Inferior parietal cortex (tissue), 1 donor: ENCODE measurements at regions not wholly inside any gene's neighbourhood (a gene's known extent, or its start where the extent isn't known, plus 50 kb on each side); places are given as distances from the start of the nearest gene placed in this dataset.
"Not testable (repeated sequence)": the region's sequence is repeated elsewhere in the genome, so short reads cannot be mapped to it uniquely, and the experiment has no call there.

Source experiments
- DNase-seq: peaks from one replicate; pipeline ENCODE4 v3.0.0-alpha.2; 2016; ENCODE audit errors: extremely low spot score

GRCh38 chr1:194825382-194825781 lies 1639.0 kb upstream of the B3GALT2 start:
- no peak for DNase-seq

DNA sequence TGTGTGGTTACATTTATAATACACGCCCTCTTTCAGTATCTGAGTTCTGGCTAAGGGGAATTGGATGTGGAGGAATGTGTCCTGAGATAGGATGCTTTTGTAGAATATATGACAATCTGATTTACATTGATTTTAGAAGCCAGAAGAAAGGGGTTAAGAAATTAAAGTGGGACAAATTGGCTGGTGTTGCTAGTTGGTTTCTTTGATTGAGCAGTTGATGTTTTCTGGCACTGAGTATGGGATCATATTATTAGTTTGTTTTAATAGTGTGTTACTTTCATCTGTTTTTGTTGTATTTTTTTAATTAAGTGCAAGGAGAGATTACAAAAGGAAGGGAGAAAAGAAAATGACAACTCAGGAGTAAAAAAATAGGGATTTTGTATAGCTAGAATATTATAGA lies 1634.7 kb upstream of the B3GALT2 start:
- DNase-seq, result no peak

GRCh38 chr1:194818674-194819073 lies 1632.3 kb upstream of the B3GALT2 start:
- no peak for DNase-seq

- DNase-seq, result no peak
Measured at GRCh38 chr1:194816859-194817258, 1630.4 kb upstream of the B3GALT2 start.

DNA sequence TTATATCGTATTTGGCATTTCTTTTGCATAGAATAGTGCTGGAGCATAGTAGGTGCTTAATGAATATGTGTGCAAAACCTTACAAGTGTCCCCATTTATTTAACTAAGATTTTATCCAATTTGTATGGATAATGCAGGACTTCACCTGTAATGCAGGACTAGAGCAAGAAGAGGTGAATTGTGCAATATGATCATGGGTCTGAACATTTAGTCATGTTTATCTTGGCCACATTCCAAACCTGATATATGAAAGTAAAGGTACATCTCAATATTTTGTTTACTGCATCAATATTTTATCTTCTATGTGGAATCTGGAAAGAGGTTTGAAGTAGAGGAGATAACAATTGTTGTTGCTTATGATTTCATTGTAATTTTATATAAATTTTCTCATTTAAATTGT lies 1626.7 kb upstream of the B3GALT2 start:
- DNase-seq, result no peak

GRCh38 chr1:194809665-194810064 lies 1623.3 kb upstream of the B3GALT2 start:
- DNase-seq, result no peak

DNA sequence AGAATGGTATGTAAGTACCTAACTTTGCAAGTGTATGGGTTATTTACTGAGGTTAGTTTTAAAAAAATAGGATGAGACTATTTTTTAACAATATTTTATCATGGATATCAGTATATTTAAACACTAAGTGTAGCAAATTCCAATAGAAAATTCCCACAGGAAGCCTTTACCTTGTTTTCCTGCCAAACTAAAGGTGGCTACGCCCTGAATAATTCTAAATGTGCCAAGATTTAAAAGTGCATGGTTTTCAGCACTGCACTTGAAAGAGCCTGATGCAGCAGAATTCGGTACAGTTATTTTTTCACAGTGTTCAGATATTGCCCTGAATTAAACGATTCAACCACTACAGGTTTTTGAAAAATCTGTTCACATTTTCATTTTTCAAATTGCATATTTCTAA lies 1622.8 kb upstream of the B3GALT2 start:
- no peak for DNase-seq

DNA sequence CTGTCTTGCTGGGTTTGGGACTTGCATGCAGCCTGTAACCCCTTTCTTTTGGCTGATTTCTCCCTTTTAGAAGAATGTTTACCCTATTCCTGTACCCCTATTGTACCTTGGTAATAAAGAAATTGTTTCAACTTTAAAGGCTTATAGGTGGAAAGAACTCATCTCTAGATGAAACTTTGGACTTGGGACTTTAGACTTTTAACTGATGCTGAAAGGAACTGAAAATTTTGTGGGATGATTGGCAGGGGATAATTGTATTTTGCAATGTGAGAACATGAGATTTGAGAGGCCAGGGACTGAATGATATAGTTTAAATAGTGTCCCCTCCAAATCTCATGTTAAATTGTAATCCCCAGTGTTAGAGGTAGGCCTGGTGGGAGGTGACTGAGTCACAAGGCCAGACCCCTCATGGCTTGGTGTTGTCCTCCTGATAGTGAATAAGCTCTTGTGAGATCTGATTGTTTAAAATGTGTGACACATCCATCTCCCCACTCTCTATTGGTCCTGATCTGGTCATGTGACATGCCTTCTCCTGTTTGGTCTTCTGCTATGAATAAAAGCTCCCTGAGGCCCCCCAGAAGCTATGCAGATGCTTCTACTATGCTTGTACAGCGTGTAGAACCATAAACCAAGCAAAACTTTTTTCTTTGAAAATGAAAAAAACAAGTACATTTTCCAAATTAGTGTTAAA lies 1621.3 kb upstream of the B3GALT2 start:
- no peak for DNase-seq

DNA sequence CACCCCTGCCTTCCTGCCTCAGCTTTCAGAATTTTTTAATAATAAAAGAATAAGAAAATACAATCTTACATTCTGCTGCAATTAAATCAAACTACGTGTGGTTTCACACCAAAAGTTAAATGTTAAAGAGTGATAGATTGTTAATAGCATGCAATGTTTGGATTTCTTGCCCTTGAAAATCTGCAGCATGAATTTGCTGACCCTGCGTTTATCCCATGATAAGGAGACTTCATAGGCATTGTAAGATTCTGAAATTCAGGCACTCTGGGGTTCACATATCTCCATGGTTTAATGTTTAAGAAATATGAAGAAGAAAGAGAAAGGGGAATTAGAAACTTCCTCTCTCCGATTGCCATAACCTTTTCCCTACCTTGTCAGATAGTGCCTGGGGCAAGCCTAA lies 1616.2 kb upstream of the B3GALT2 start:
- no peak for DNase-seq

- no peak for DNase-seq
Measured at GRCh38 chr1:194795917-194796593, 1609.6 kb upstream of the B3GALT2 start.

- DNase-seq, result no peak
Measured at GRCh38 chr1:194787001-194787400, 1600.6 kb upstream of the B3GALT2 start.

- no peak for DNase-seq
Measured at GRCh38 chr1:194786027-194786426, 1599.6 kb upstream of the B3GALT2 start.

GRCh38 chr1:194776657-194777056 lies 1590.2 kb upstream of the B3GALT2 start:
- no peak for DNase-seq

DNA sequence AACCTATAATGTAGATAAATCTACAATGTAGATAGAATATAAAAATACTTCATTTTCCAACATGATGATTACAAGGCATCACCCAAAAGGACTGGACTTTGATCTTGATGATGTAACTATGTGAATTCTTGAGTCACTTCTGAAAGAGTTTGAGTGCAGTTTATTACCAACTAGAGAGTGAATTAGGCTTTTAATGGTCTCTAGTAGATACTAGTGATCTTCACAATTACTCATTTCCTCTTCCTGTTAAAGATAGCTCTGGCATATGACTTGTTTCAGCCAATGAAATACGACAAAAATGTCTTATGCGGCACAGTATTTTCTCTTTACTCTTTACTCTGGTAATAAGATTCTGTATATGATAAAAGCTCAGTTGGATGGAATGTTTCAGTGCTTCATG lies 1588.1 kb upstream of the B3GALT2 start:
- DNase-seq, result no peak

GRCh38 chr1:194755241-194755994 lies 1569.0 kb upstream of the B3GALT2 start:
- DNase-seq, result no peak

- DNase-seq, result not testable (repeated sequence)
Measured at GRCh38 chr1:194738843-194739242, 1552.4 kb upstream of the B3GALT2 start.

GRCh38 chr1:194734970-194735369 lies 1548.6 kb upstream of the B3GALT2 start:
- no peak for DNase-seq

DNA sequence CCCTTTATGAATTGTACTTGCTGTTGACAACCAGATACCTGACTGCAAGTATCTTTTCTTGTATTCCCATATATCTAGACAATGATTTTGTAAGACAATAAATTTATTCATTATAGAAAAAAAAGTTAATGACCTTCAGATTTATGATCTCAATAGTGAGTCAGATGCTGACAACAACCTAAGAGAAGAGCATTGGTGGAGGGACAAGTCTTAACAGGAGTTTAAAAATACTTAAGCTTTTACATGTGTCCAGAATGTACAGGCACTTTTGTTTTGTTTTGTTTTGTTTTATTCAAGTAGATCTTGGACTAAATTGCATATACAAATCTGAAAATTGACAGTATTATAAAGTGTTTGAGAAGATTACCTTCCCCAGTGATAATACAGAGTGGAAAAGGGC lies 1544.6 kb upstream of the B3GALT2 start:
- no peak for DNase-seq

GRCh38 chr1:194730304-194730703 lies 1543.9 kb upstream of the B3GALT2 start:
- DNase-seq, result no peak

DNA sequence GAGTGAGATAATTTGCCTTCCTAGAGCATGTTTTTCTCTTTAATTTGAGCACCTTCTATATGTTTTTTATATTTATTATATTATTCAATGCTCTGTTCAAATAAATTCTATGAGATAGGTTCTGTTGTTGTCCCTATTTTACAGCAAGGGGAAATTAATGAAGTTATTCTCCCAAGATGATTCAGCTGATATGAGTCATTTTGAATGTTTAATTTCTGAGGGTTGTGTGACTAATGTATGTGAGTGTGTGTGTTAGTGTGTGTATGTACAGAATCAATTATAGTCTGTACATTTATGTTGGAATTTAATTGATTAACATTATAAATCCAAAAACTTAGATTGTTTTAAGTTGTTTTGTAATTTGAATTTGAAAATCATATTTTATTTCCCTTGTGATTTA lies 1536.7 kb upstream of the B3GALT2 start:
- DNase-seq, result no peak

GRCh38 chr1:194717941-194718340 lies 1531.5 kb upstream of the B3GALT2 start:
- peak; percentile 31 for DNase-seq

- DNase-seq, result no peak
Measured at GRCh38 chr1:194717334-194717733, 1530.9 kb upstream of the B3GALT2 start.

DNA sequence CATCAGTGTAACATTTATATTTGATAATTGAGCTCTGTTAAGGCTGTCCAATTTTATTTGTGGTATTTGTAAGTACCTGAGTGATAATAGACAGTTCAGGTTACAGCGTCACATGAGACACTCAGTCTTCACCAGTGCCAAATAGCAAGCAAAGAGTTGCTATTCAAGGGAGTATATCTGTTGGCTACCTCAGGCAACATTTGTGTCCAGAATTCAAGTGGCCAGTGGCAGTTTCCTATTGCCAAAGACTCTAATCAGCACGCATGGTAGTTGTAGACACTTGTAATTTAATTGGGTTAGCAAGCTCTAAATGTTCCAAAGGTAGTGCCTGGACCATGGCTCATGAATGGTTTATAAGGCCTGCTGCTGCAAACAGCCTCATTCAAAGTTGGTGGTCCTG lies 1524.3 kb upstream of the B3GALT2 start:
- no peak for DNase-seq
